ENCODE measurements at regions not wholly inside any gene's neighbourhood (a gene's known extent, or its start where the extent isn't known, plus 50 kb on each side); places are given as distances from the start of the nearest gene placed in this dataset.

DNA sequence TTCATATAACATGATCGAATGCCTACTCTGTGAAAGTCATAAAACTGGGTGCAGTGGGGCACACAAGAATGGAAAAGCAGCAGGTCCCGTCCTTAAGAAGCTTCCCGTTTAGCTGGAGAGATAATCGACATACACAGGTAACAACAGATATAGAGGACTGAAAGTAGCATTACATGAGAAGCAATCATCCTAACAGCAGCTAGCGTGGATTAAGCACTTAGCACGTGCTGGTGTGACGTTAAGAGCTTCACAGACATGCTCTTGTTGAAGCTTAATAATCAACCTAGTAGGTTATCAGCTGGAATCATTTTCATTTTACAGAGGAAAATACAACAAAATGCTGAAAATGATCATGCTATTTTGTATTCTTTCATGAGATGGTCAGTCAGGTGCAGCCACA, 184.8 kb downstream of the GPAM start:
- Mint-ChIP-seq H3K4me1 (peaks cover 15% of the 10 kb centered on the region), H3K27me3 (ENCODE audit: low read depth, poor library complexity) (no peaks in the 10 kb centered on the region), H3K27ac (peak overlapping the region; percentile 33), H3K36me3 (ENCODE audit: low read depth) (no peaks in the 10 kb centered on the region), H3K9me3 (peaks cover 8% of the 10 kb centered on the region), H3K4me3 (no peak overlapping the region)
- TF ChIP-seq, protein P1, sequence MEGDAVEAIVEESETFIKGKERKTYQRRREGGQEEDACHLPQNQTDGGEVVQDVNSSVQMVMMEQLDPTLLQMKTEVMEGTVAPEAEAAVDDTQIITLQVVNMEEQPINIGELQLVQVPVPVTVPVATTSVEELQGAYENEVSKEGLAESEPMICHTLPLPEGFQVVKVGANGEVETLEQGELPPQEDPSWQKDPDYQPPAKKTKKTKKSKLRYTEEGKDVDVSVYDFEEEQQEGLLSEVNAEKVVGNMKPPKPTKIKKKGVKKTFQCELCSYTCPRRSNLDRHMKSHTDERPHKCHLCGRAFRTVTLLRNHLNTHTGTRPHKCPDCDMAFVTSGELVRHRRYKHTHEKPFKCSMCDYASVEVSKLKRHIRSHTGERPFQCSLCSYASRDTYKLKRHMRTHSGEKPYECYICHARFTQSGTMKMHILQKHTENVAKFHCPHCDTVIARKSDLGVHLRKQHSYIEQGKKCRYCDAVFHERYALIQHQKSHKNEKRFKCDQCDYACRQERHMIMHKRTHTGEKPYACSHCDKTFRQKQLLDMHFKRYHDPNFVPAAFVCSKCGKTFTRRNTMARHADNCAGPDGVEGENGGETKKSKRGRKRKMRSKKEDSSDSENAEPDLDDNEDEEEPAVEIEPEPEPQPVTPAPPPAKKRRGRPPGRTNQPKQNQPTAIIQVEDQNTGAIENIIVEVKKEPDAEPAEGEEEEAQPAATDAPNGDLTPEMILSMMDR (IDR thresholded peaks at IDR 0.05): no peak
- DNase-seq: no peak

DNA sequence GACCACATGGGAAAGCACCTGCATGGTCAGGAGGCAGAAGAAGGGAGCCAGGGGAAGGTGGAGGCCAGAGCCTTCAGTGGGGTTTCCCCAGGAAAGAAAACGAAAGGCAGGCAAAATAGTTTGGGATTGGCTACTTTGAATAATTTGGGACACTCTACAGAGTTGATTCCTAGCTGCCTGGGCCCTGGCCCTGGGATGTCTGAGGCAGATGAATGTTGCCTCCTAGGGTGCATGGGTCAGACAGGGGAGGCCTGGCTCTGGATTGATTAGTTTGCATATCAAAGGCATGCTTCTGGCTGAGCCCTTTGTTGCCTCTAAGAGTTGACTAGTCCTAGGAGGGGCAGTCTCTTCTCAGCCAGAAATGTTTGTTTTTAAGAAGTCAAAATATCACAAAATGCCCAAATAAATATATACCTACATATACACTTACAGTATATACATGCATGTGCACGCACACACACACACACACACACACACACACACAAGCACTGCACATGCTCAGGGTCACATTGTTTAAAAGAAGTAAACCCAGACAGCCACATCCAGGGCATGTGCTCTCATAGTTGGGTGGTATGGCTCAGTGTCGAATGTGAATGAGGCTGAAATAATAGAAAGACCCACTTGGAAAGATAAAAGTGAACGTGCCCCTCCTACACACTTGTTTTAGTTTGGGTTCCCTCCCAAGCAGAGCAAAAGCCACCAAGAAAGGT, 184.2 kb downstream of the GPAM start:
- Mint-ChIP-seq H3K27me3 (ENCODE audit: low read depth, poor library complexity) (no peaks in the 10 kb centered on the region), H3K27ac (peak overlapping the region; percentile 1), H3K4me1 (peaks cover 18% of the 10 kb centered on the region), H3K4me3 (no peak overlapping the region), H3K9me3 (peaks cover 8% of the 10 kb centered on the region), H3K36me3 (ENCODE audit: low read depth) (no peaks in the 10 kb centered on the region)
- no peak for DNase-seq
- TF ChIP-seq, protein P1 (IDR thresholded peaks at IDR 0.05): no peak

DNA sequence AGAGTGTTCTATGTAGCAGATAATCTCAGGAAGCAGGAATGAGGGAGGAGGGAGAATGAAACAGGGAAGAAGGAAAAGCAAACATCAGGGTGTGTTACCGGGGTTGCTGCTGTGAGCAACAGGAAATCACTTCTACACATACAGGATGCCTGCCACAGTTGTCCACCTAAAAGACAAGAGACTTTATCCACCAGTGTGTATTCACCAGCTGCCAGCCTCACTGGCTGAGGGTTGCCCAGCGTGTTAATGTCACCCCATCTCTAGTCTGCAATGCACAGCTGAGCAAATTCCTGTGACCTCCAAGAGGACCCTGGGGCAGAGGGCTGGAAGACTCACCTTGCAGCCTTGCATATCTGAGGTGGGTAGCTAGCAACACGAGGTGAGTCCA, 183.7 kb downstream of the GPAM start:
- no peak for DNase-seq
- H3K36me3 Mint-ChIP-seq (ENCODE audit: low read depth): no peaks in the 10 kb centered on the region
- no peak overlapping the region for H3K4me3 Mint-ChIP-seq
- no peaks in the 10 kb centered on the region for H3K27me3 Mint-ChIP-seq (ENCODE audit: low read depth, poor library complexity)
- TF ChIP-seq, protein P1 (IDR thresholded peaks at IDR 0.05): no peak
- H3K27ac Mint-ChIP-seq: peak overlapping the region; percentile 1
- H3K9me3 Mint-ChIP-seq: peaks cover 7% of the 10 kb centered on the region
- peaks cover 24% of the 10 kb centered on the region for H3K4me1 Mint-ChIP-seq

DNA sequence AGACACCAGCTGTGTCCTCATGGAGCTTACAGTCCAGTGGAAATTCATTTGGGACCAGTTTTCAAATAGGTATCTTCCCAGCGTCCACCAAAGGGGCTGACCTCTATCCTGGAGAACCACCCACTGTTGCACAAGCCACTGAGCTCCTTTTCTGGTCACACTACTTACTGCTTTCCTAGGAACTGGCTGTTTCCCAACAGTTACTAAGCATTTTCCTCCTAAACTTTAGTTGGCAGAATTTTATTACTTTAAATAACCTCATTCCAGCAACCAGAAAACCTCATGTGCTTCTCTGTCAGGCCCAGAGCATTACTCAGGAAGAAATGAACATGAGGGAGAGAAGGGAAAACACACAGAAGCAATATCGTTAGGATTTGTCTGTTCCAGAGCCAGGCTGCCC, 183.1 kb downstream of the GPAM start:
- Mint-ChIP-seq H3K27ac (no peak overlapping the region), H3K9me3 (peaks cover 2% of the 10 kb centered on the region), H3K4me3 (no peak overlapping the region), H3K36me3 (ENCODE audit: low read depth) (no peaks in the 10 kb centered on the region), H3K27me3 (ENCODE audit: low read depth, poor library complexity) (no peaks in the 10 kb centered on the region), H3K4me1 (peaks cover 25% of the 10 kb centered on the region)
- TF ChIP-seq, protein P1 (IDR thresholded peaks at IDR 0.05): no peak
- DNase-seq: no peak

DNA sequence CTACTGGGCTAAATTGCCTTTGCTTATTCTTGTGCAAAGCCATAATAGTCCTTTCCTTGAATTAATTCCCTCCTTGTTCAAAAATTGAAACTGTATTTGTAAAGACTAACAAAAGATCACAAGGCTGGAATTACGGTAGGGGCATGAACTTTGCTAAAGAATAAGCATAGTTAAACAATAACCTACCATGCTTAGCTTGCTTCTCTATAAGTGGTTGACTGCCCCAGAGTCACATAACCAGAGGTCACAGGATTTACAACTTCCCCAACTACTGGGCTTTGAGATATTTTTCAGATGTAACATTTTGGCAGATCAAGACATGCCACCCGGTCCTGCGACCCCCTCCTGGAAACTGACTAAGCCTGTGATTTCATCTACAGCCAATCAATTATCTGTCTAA, 181.4 kb downstream of the GPAM start:
- Mint-ChIP-seq H3K36me3 (ENCODE audit: low read depth) (no peaks in the 10 kb centered on the region), H3K27me3 (ENCODE audit: low read depth, poor library complexity) (no peaks in the 10 kb centered on the region), H3K4me1 (peaks cover 25% of the 10 kb centered on the region), H3K4me3 (no peak overlapping the region), H3K27ac (no peak overlapping the region), H3K9me3 (no peaks in the 10 kb centered on the region)
- DNase-seq: no peak
- TF ChIP-seq, protein P1 (IDR thresholded peaks at IDR 0.05): no peak

DNA sequence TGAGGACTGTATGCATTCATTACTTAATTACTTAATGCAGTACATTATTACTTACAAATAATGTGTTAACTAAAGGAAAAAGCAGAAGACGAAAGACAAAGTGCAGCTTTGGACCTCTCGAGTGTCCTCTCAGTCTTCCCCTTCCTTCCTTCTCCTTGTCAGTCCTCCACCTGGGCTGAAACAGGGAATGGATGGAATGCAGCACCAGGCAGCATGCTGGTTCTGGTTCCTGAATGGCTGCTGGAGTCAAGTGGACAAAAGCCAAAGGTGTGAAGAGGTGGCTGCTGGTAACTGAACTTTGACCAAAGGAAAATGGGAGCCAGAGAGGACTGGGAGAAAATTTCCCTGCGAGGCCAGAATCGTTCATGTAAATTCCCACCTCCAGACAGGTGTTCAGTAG, 179.5 kb downstream of the GPAM start:
- no peaks in the 10 kb centered on the region for H3K36me3 Mint-ChIP-seq (ENCODE audit: low read depth)
- H3K27me3 Mint-ChIP-seq (ENCODE audit: low read depth, poor library complexity): no peaks in the 10 kb centered on the region
- H3K4me3 Mint-ChIP-seq: no peak overlapping the region
- no peaks in the 10 kb centered on the region for H3K9me3 Mint-ChIP-seq
- DNase-seq: no peak
- no peak overlapping the region for H3K27ac Mint-ChIP-seq
- H3K4me1 Mint-ChIP-seq: peaks cover 17% of the 10 kb centered on the region
- TF ChIP-seq, protein P1 (IDR thresholded peaks at IDR 0.05): no peak
